HG02798 (cell line): ENCODE measurements at regions not wholly inside any gene's neighbourhood (a gene's known extent, or its start where the extent isn't known, plus 50 kb on each side); places are given as distances from the start of the nearest gene placed in this dataset.

Source experiments
- ATAC-seq: cut with Tn5 transposase; IDR thresholded peaks from one replicate; pipeline ENCODE4 v1.9.1; 2021; ENCODE audit warnings: mild to moderate bottlenecking; ENCODE audit not compliant: unreplicated experiment, poor library complexity

- ATAC-seq = no peak
Measured at GRCh38 chr6:112690497-112691202, 343.5 kb downstream of the RFPL4B start.

GRCh38 chr6:112691289-112691688, 344.2 kb downstream of the RFPL4B start:
- no peak for ATAC-seq

- ATAC-seq = no peak
Measured at GRCh38 chr6:112695001-112695400, 347.9 kb downstream of the RFPL4B start.

- no peak for ATAC-seq
Measured at GRCh38 chr6:112697265-112697664, 350.1 kb downstream of the RFPL4B start.

- ATAC-seq = no peak
Measured at GRCh38 chr6:112701201-112701600, 354.1 kb downstream of the RFPL4B start.

GRCh38 chr6:112710710-112711109, 363.6 kb downstream of the RFPL4B start:
- ATAC-seq = no peak

GRCh38 chr6:112713402-112713801, 366.3 kb downstream of the RFPL4B start:
- ATAC-seq = no peak

GRCh38 chr6:112717401-112717800, 370.3 kb downstream of the RFPL4B start:
- ATAC-seq = no peak

- ATAC-seq = no peak
Measured at GRCh38 chr6:112717856-112718255, 370.7 kb downstream of the RFPL4B start.

GRCh38 chr6:112725541-112726085, 378.5 kb downstream of the RFPL4B start:
- no peak for ATAC-seq

GRCh38 chr6:112735129-112735528, 388.0 kb downstream of the RFPL4B start:
- ATAC-seq = no peak

- no peak for ATAC-seq
Measured at GRCh38 chr6:112739766-112740165, 392.6 kb downstream of the RFPL4B start.

GRCh38 chr6:112743323-112743722, 396.2 kb downstream of the RFPL4B start:
- ATAC-seq = no peak

GRCh38 chr6:112744827-112745226, 397.7 kb downstream of the RFPL4B start:
- ATAC-seq = no peak

GRCh38 chr6:112745765-112746164, 398.6 kb downstream of the RFPL4B start:
- ATAC-seq = no peak

GRCh38 chr6:112749673-112750072, 402.5 kb downstream of the RFPL4B start:
- no peak for ATAC-seq

GRCh38 chr6:112752305-112752704, 405.2 kb downstream of the RFPL4B start:
- no peak for ATAC-seq

- no peak for ATAC-seq
Measured at GRCh38 chr6:112752791-112753190, 405.7 kb downstream of the RFPL4B start.

- ATAC-seq = no peak
Measured at GRCh38 chr6:112760831-112761230, 413.7 kb downstream of the RFPL4B start.

GRCh38 chr6:112761740-112762139, 414.6 kb downstream of the RFPL4B start:
- no peak for ATAC-seq

GRCh38 chr6:112764377-112764776, 417.2 kb downstream of the RFPL4B start:
- no peak for ATAC-seq

- no peak for ATAC-seq
Measured at GRCh38 chr6:112770308-112770707, 423.2 kb downstream of the RFPL4B start.
